PFSK-1 (cell line): ENCODE measurements at regions not wholly inside any gene's neighbourhood (a gene's known extent, or its start where the extent isn't known, plus 50 kb on each side); places are given as distances from the start of the nearest gene placed in this dataset.

Experiments
- FOXP2 ChIP-seq: optimal IDR thresholded peaks from 2 replicates; pipeline ENCODE3; 2011; ENCODE audit warnings: borderline replicate concordance, control low read depth, inconsistent platforms; ENCODE audit not compliant: insufficient read depth; ENCODE audit errors: extremely low read length, extremely low read depth
- POLR2AphosphoS5 ChIP-seq: IDR thresholded peaks from 2 replicates; pipeline ENCODE4 v1.6.1; 2012; ENCODE audit warnings: low read depth, mild to moderate bottlenecking, control low read depth, low read length, moderate library complexity
- REST ChIP-seq, 2 experiments: IDR thresholded peaks; 2 replicates each; pipeline versions ENCODE4 v1.6.1 to v1.8.0; 2011 to 2012; ENCODE audit warnings: low read depth in 2 of 2, low read length in 2 of 2, control low read depth in 1 of 2, inconsistent platforms in 1 of 2, mild to moderate bottlenecking in 1 of 2, moderate library complexity in 1 of 2; ENCODE audit not compliant: insufficient read depth in 1 of 2
- SIN3A ChIP-seq: IDR thresholded peaks from 2 replicates; pipeline ENCODE4 v1.6.1; 2012; ENCODE audit warnings: mild to moderate bottlenecking, low read length, moderate library complexity, borderline replicate concordance; ENCODE audit not compliant: insufficient read depth
- TAF1 ChIP-seq: IDR thresholded peaks from 2 replicates; pipeline ENCODE4 v1.6.1; 2012; ENCODE audit warnings: low read length, control low read depth, borderline replicate concordance; ENCODE audit not compliant: insufficient read depth

DNA sequence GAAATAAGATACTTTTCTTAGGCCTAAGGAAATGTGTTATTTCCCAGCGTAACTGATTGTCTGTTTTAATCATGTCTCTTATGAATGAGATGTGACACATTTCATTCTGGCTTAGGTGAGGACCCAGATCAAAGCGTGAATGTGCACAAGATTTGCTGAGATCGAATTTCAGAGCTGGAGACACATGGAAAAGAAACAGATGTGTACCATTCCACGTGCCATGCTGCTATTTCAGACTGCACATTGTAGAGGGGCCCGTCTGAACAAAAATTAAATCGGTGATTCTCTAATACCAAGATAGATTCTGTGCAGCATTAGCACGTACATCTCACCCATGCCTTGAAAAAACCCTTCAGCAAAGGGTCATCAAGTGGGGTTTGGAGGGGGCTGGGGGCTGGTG lies 290.4 kb downstream of the AACS start:
- no peak for TF ChIP-seq REST (IDR thresholded peaks at IDR 0.05; ENCODE audit: insufficient read depth in 1 of 2, low read depth in 2 of 2, low read length in 2 of 2)
- TF ChIP-seq FOXP2: no peak
- TF ChIP-seq POLR2AphosphoS5: no peak
- no peak for TF ChIP-seq SIN3A
- no peak for TF ChIP-seq TAF1

GRCh38 chr12:125356111-125356510 lies 290.9 kb downstream of the AACS start:
- no peak for TF ChIP-seq FOXP2
- no peak for TF ChIP-seq REST (IDR thresholded peaks at IDR 0.05; ENCODE audit: insufficient read depth in 1 of 2, low read depth in 2 of 2, low read length in 2 of 2)
- no peak for TF ChIP-seq POLR2AphosphoS5
- TF ChIP-seq TAF1: no peak
- no peak for TF ChIP-seq SIN3A

DNA sequence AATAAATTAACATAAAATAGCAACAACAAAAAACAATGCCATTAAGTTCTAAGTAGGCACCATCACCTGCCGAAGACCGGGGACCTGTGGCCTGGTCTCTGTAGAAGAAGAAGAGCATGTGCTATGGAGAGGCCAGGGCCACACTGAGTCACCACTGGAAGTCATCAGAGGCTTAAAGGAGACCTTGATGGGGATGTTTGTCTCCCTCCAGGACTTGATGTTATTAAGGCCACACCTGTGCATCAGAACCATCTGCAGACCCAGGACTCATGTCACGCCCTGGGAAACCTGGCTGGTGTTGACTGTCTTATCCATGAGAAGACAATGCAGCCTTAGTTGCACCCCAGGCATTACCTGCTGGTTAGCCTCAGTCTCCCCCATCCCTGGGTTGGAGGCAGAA lies 292.3 kb downstream of the AACS start:
- no peak for TF ChIP-seq POLR2AphosphoS5
- TF ChIP-seq TAF1: no peak
- no peak for TF ChIP-seq REST (IDR thresholded peaks at IDR 0.05; ENCODE audit: insufficient read depth in 1 of 2, low read depth in 2 of 2, low read length in 2 of 2)
- no peak for TF ChIP-seq FOXP2
- no peak for TF ChIP-seq SIN3A

- TF ChIP-seq SIN3A (no peak), FOXP2 (no peak), TAF1 (no peak), POLR2AphosphoS5 (no peak), REST (IDR thresholded peaks at IDR 0.05; ENCODE audit: insufficient read depth in 1 of 2, low read depth in 2 of 2, low read length in 2 of 2) (no peak)
Observed at GRCh38 chr12:125360540-125360939, 295.3 kb downstream of the AACS start.

GRCh38 chr12:125371033-125371432 lies 305.8 kb downstream of the AACS start:
- TF ChIP-seq TAF1 (no peak), FOXP2 (no peak), POLR2AphosphoS5 (no peak), SIN3A (no peak), REST (IDR thresholded peaks at IDR 0.05; ENCODE audit: insufficient read depth in 1 of 2, low read depth in 2 of 2, low read length in 2 of 2) (no peak)
